ENCODE measurements at regions not wholly inside any gene's neighbourhood (a gene's known extent, or its start where the extent isn't known, plus 50 kb on each side); places are given as distances from the start of the nearest gene placed in this dataset.

DNA sequence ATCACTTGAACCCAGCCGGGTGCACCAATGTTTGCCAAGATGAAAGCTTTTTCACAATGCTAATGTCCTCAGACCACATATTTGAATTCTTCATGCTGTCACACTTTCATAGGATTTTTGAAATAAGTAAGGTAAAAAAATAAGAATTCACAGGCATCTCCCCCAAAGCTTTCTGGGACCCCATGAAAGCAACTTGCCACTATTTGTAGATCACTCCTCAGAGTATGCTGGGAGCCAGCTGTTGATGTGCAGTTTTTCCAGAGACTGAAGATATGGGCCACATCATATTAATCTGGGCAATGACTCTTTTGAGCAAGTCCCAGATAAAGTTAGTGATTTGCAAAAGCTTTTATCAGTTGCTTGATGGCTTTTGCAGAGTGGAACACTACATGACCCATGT is 507.9 kb downstream of the RASEF start:
- TF ChIP-seq, protein P1, sequence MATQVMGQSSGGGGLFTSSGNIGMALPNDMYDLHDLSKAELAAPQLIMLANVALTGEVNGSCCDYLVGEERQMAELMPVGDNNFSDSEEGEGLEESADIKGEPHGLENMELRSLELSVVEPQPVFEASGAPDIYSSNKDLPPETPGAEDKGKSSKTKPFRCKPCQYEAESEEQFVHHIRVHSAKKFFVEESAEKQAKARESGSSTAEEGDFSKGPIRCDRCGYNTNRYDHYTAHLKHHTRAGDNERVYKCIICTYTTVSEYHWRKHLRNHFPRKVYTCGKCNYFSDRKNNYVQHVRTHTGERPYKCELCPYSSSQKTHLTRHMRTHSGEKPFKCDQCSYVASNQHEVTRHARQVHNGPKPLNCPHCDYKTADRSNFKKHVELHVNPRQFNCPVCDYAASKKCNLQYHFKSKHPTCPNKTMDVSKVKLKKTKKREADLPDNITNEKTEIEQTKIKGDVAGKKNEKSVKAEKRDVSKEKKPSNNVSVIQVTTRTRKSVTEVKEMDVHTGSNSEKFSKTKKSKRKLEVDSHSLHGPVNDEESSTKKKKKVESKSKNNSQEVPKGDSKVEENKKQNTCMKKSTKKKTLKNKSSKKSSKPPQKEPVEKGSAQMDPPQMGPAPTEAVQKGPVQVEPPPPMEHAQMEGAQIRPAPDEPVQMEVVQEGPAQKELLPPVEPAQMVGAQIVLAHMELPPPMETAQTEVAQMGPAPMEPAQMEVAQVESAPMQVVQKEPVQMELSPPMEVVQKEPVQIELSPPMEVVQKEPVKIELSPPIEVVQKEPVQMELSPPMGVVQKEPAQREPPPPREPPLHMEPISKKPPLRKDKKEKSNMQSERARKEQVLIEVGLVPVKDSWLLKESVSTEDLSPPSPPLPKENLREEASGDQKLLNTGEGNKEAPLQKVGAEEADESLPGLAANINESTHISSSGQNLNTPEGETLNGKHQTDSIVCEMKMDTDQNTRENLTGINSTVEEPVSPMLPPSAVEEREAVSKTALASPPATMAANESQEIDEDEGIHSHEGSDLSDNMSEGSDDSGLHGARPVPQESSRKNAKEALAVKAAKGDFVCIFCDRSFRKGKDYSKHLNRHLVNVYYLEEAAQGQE (IDR thresholded peaks at IDR 0.05; ENCODE audit: insufficient read depth in 1 of 2, low read depth in 2 of 2, low read length in 2 of 2): no peak
- no peak for TF ChIP-seq POLR2AphosphoS5 (IDR thresholded peaks at IDR 0.05; ENCODE audit: low read depth, low read length)
- TF ChIP-seq FOXP2 (optimal IDR thresholded peaks at IDR 0.05; ENCODE audit: borderline replicate concordance, extremely low read depth, extremely low read length, insufficient read depth): no peak
- TF ChIP-seq TAF1 (IDR thresholded peaks at IDR 0.05; ENCODE audit: borderline replicate concordance, insufficient read depth, low read length): no peak
- TF ChIP-seq SIN3A (IDR thresholded peaks at IDR 0.05; ENCODE audit: borderline replicate concordance, insufficient read depth, low read length): no peak

DNA sequence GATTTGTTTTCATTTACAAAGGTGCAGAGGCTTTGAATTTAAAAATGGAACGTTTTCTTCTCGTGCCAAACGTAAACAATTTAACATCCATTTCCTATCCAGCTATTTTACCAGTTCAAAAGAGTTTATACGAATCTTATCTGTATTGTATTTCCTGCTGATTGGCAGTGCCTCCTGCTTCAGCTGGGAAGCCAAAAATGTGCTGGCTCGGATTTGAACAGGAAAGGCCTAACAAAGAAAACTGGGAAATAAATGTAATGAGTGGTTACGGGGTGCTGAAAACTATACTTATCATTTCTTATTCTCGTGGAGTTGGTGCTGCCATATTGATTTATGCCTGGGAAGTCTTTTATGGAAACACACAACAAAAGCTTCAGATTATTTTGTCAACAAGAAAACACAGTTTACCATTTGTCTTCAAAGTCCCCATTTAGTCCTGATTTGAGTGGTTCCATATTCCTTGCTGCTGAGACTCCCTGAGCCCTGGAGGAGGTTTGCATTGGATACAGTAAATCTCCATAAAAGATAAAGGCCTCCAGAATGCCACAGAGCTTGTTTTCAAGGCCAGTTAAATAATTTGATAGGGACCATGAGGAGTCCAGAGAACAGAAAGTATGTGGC is 507.4 kb downstream of the RASEF start:
- TF ChIP-seq POLR2AphosphoS5 (IDR thresholded peaks at IDR 0.05; ENCODE audit: low read depth, low read length) (no peak), FOXP2 (optimal IDR thresholded peaks at IDR 0.05; ENCODE audit: borderline replicate concordance, extremely low read depth, extremely low read length, insufficient read depth) (no peak), TAF1 (IDR thresholded peaks at IDR 0.05; ENCODE audit: borderline replicate concordance, insufficient read depth, low read length) (no peak), SIN3A (IDR thresholded peaks at IDR 0.05; ENCODE audit: borderline replicate concordance, insufficient read depth, low read length) (no peak)
- TF ChIP-seq, protein P1 (IDR thresholded peaks at IDR 0.05; ENCODE audit: insufficient read depth in 1 of 2, low read depth in 2 of 2, low read length in 2 of 2): no peak

DNA sequence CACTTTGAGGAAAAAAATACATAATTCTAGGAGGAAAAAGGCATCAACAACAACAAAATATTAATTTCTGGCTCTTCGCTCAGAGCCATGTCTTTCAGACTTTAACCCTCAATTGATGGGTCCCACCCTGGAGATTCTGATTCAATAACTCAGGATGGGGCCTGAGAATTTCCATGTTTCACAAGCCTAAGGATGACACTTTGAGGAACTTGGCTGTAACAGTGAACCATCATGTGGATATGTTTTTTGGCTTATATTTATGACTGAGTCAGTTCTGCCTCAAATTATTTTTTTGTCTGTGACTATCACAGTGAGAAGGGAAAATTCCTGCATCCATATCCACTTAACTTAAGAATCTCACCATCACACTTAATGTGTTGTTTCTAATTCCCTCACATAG is 504.6 kb downstream of the RASEF start:
- no peak for TF ChIP-seq POLR2AphosphoS5 (IDR thresholded peaks at IDR 0.05; ENCODE audit: low read depth, low read length)
- TF ChIP-seq SIN3A (IDR thresholded peaks at IDR 0.05; ENCODE audit: borderline replicate concordance, insufficient read depth, low read length): no peak
- TF ChIP-seq, protein P1 (IDR thresholded peaks at IDR 0.05; ENCODE audit: insufficient read depth in 1 of 2, low read depth in 2 of 2, low read length in 2 of 2): no peak
- TF ChIP-seq FOXP2 (optimal IDR thresholded peaks at IDR 0.05; ENCODE audit: borderline replicate concordance, extremely low read depth, extremely low read length, insufficient read depth): no peak
- TF ChIP-seq TAF1 (IDR thresholded peaks at IDR 0.05; ENCODE audit: borderline replicate concordance, insufficient read depth, low read length): no peak

DNA sequence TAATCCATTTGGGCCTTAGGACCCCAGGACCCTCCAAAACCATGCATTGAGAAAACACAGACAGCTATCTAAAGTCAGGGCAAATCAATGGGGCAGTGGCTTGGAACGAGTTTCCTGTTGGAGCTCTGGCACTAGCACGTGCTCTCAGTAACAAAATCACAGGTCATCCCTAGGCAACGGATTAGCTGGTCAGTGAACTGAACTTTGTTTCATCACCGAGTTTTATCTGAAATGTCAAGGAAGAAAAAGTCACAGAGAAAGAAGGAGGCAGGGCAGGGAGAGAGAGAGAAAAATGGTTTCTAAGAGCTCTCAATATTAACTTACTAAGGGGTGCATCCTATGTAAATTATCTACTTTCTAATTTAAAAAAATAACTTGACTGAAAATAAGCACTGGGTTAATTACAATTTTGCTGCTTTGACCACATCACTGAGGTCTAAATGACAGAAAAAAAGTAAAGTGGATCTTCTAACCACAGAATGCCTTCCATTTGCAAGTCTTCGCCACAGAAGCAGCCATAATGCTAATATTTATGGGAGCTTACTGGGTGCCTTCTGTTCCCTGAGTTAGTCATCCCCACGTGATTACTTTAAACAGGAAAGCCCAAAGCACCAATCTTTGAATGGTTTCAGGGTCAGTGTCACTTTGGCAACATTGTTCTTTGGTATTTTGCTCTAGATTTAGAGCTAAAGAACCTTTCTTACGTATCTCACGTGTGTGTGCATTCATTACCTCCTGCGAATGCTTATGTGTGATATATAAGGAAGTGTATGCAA is 503.9 kb downstream of the RASEF start:
- TF ChIP-seq FOXP2 (optimal IDR thresholded peaks at IDR 0.05; ENCODE audit: borderline replicate concordance, extremely low read depth, extremely low read length, insufficient read depth) (no peak), TAF1 (IDR thresholded peaks at IDR 0.05; ENCODE audit: borderline replicate concordance, insufficient read depth, low read length) (no peak), POLR2AphosphoS5 (IDR thresholded peaks at IDR 0.05; ENCODE audit: low read depth, low read length) (no peak)

DNA sequence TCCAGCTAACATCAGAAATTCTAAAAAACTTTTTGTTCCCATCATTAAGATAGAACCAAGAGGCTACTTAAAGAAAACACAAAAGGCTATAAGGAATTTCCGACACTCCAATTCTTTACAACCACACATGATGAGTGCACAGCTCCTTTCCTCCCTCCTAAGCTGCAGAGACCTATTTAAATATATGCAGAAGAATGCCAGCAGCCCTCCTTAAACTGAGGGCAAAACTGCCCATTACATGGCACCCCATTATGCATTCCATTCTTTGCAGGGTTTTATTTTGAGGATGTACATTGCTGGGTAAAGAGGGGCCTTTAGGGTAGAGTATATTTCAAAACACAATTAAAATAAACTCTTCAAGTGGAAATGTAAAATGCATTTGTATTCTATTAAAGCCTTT is 502.9 kb downstream of the RASEF start:
- TF ChIP-seq POLR2AphosphoS5 (IDR thresholded peaks at IDR 0.05; ENCODE audit: low read depth, low read length) (no peak), TAF1 (IDR thresholded peaks at IDR 0.05; ENCODE audit: borderline replicate concordance, insufficient read depth, low read length) (no peak), SIN3A (IDR thresholded peaks at IDR 0.05; ENCODE audit: borderline replicate concordance, insufficient read depth, low read length) (no peak), FOXP2 (optimal IDR thresholded peaks at IDR 0.05; ENCODE audit: borderline replicate concordance, extremely low read depth, extremely low read length, insufficient read depth) (no peak)
- TF ChIP-seq, protein P1 (IDR thresholded peaks at IDR 0.05; ENCODE audit: insufficient read depth in 1 of 2, low read depth in 2 of 2, low read length in 2 of 2): no peak

All from PFSK-1 (cell line).